MCF 10A (cell line): ENCODE measurements at regions not wholly inside any gene's neighbourhood (a gene's known extent, or its start where the extent isn't known, plus 50 kb on each side); places are given as distances from the start of the nearest gene placed in this dataset.

Experiments used
- BruUV-seq: library from RNA; stranded (reverse); fragments of 400-500 nt; replicated peaks from 2 replicates; lab custom pipeline; 2021; lab: Mats Ljungman, UMichigan
- CTCF ChIA-PET: fragments of 300-600 bp; sonication (Branson Sonifier 250); formaldehyde crosslinking; extraction: SDS; loops from one replicate; lab custom pipeline; 2021; ENCODE audit warnings: antibody characterized with exemption, inconsistent platforms; lab: Yijun Ruan, JAX
- POLR2A ChIA-PET: fragments of 300-600, 350-650 bp; sonication (Branson Sonifier 250); formaldehyde crosslinking; extraction: SDS; loops from one replicate; lab custom pipeline; 2020; ENCODE audit warnings: antibody characterized with exemption, inconsistent platforms; lab: Yijun Ruan, JAX
- DNase-seq: peaks from one replicate; pipeline ENCODE4 v3.0.0-alpha.2; 2018; ENCODE audit not compliant: unreplicated experiment
- H3K27ac Mint-ChIP-seq: one replicate; pipeline ENCODE4 v1.8.0; 2022; ENCODE audit warnings: mild to moderate bottlenecking, low read depth, mixed read lengths; ENCODE audit not compliant: unreplicated experiment
- H3K27me3 Mint-ChIP-seq: one replicate; pipeline ENCODE4 v1.8.0; 2022; ENCODE audit warnings: mixed read lengths; ENCODE audit not compliant: insufficient read depth, unreplicated experiment
- H3K36me3 Mint-ChIP-seq: one replicate; pipeline ENCODE4 v1.8.0; 2022; ENCODE audit warnings: mild to moderate bottlenecking, moderate library complexity, mixed read lengths; ENCODE audit not compliant: insufficient read depth, unreplicated experiment
- H3K4me1 Mint-ChIP-seq: one replicate; pipeline ENCODE4 v1.8.0; 2022; ENCODE audit warnings: mixed read lengths; ENCODE audit not compliant: insufficient read depth, unreplicated experiment
- H3K4me3 Mint-ChIP-seq: one replicate; pipeline ENCODE4 v1.8.0; 2022; ENCODE audit warnings: mild to moderate bottlenecking, moderate library complexity, mixed read lengths; ENCODE audit not compliant: unreplicated experiment
- H3K9me3 Mint-ChIP-seq: one replicate; pipeline ENCODE4 v1.8.0; 2022; ENCODE audit warnings: mixed read lengths; ENCODE audit not compliant: unreplicated experiment
- intact Hi-C: fragments of 100-400 bp; cut with micrococcal nuclease; formaldehyde crosslinking; loops from 2 replicates; pipeline ENCODE4 v1.14.1; 2022
- TF ChIP-seq, protein P1 (sequence below): fragments of 200-600 bp; IDR thresholded peaks from one replicate; pipeline ENCODE4 v1.8.0; 2022; ENCODE audit warnings: antibody characterized with exemption, mild to moderate bottlenecking; ENCODE audit not compliant: unreplicated experiment

- H3K4me3 Mint-ChIP-seq: no peak overlapping the region
- no peak overlapping the region for H3K27ac Mint-ChIP-seq
- H3K9me3 Mint-ChIP-seq: no peaks in the 10 kb centered on the region
- TF ChIP-seq, protein P1, sequence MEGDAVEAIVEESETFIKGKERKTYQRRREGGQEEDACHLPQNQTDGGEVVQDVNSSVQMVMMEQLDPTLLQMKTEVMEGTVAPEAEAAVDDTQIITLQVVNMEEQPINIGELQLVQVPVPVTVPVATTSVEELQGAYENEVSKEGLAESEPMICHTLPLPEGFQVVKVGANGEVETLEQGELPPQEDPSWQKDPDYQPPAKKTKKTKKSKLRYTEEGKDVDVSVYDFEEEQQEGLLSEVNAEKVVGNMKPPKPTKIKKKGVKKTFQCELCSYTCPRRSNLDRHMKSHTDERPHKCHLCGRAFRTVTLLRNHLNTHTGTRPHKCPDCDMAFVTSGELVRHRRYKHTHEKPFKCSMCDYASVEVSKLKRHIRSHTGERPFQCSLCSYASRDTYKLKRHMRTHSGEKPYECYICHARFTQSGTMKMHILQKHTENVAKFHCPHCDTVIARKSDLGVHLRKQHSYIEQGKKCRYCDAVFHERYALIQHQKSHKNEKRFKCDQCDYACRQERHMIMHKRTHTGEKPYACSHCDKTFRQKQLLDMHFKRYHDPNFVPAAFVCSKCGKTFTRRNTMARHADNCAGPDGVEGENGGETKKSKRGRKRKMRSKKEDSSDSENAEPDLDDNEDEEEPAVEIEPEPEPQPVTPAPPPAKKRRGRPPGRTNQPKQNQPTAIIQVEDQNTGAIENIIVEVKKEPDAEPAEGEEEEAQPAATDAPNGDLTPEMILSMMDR: peak; percentile 73
- peaks cover 7% of the 10 kb centered on the region for H3K4me1 Mint-ChIP-seq
- H3K36me3 Mint-ChIP-seq: no peaks in the 10 kb centered on the region
- CTCF ChIA-PET: interaction anchor here (0.5 to 5.4 kb wide), 72 partner anchors 9 to 1693 kb away, joined by 3 to 152 read pairs (median 4); partner anchors contain the start of genes CEP70 and COPB2
- intact Hi-C loops: loop anchor here (2.0 to 5.0 kb wide), 3 partner anchors 91 to 217 kb away; no protein-coding TSS in a partner anchor
- peak; percentile 62 for DNase-seq
- POLR2A ChIA-PET: interaction anchor here (0.7 to 2.0 kb wide), 4 partner anchors 10 to 218 kb away, joined by 3 to 7 read pairs (median 4); no protein-coding TSS in a partner anchor
- no TSS peak for BruUV-seq
- H3K27me3 Mint-ChIP-seq: no peaks in the 10 kb centered on the region
These were observed 66.9 kb upstream of the PRR23C start for GRCh38 chr3:139111392-139112229.

DNA sequence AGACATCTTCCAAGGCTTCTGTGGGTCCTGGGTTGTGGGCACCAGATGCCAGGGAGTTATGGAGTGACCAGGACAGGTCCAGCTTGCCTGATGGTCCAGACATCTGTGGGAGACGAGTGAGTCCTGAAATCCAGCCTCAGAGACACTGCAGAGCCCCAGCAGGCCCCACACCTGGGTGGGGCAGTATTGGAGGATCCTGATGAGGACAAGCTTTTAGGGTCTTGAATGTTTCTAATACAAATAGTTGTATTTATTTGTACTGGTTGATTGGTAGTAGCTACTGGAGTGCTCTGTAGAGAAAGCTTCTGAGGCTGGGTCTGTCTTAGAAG, 67.5 kb upstream of the PRR23C start:
- intact Hi-C loops: loop anchor here (2.0 to 5.0 kb wide), 3 partner anchors 90 to 217 kb away; no protein-coding TSS in a partner anchor
- H3K27me3 Mint-ChIP-seq: no peaks in the 10 kb centered on the region
- no TSS peak for BruUV-seq

GRCh38 chr3:139113231-139113992, 68.7 kb upstream of the PRR23C start:
- peaks cover 7% of the 10 kb centered on the region for H3K4me1 Mint-ChIP-seq
- peak; percentile 15 for DNase-seq

More for the DNA sequence above, 67.5 kb upstream of the PRR23C start:
- no peaks in the 10 kb centered on the region for H3K9me3 Mint-ChIP-seq
- no peak overlapping the region for H3K27ac Mint-ChIP-seq
- CTCF ChIA-PET: interaction anchor here (0.6 to 5.4 kb wide), 61 partner anchors 9 to 1588 kb away, joined by 3 to 152 read pairs (median 5); partner anchors contain the start of gene COPB2
- H3K36me3 Mint-ChIP-seq: no peaks in the 10 kb centered on the region
- H3K4me3 Mint-ChIP-seq: no peak overlapping the region
- no peak for DNase-seq
- POLR2A ChIA-PET: interaction anchor here (0.7 to 2.0 kb wide), 4 partner anchors 9 to 218 kb away, joined by 3 to 7 read pairs (median 4); no protein-coding TSS in a partner anchor
- TF ChIP-seq, protein P1: no peak
- H3K4me1 Mint-ChIP-seq: peaks cover 7% of the 10 kb centered on the region

More at GRCh38 chr3:139113231-139113992, 68.7 kb upstream of the PRR23C start:
- no peaks in the 10 kb centered on the region for H3K9me3 Mint-ChIP-seq
- no TSS peak for BruUV-seq
- H3K4me3 Mint-ChIP-seq: no peak overlapping the region
- CTCF ChIA-PET: interaction anchor here (0.5 to 5.4 kb wide), 25 partner anchors 8 to 241 kb away, joined by 3 to 152 read pairs (median 6); no protein-coding TSS in a partner anchor
- no peaks in the 10 kb centered on the region for H3K27me3 Mint-ChIP-seq
- no peaks in the 10 kb centered on the region for H3K36me3 Mint-ChIP-seq
- no peak overlapping the region for H3K27ac Mint-ChIP-seq
- TF ChIP-seq, protein P1: no peak
- POLR2A ChIA-PET: interaction anchor here (2.0 kb wide), 1 partner anchor 216 kb away, joined by 7 read pairs; no protein-coding TSS in a partner anchor
- intact Hi-C loops: loop anchor here (2.0 to 5.0 kb wide), 3 partner anchors 89 to 215 kb away; no protein-coding TSS in a partner anchor
